Memory B cell (primary cell): ENCODE measurements at regions not wholly inside any gene's neighbourhood (a gene's known extent, or its start where the extent isn't known, plus 50 kb on each side); places are given as distances from the start of the nearest gene placed in this dataset.

ENCODE experiments used
- ATAC-seq: fragments of 150-1000 bp; cut with Tn5 transposase; 2 replicates; pipeline ENCODE4 v1.10.0; 2021; ENCODE audit warnings: low read depth, mild to moderate bottlenecking, moderate library complexity
- DNase-seq, 2 donors: peaks; one replicate each; pipeline ENCODE4 v3.0.0; 2022; ENCODE audit warnings: low spot score in 2 of 2
- H3K27ac Mint-ChIP-seq: one replicate; pipeline ENCODE4 v1.8.0; 2022; ENCODE audit warnings: mild to moderate bottlenecking, moderate library complexity, mixed read lengths
- H3K27me3 Mint-ChIP-seq: one replicate; pipeline ENCODE4 v1.8.0; 2022; ENCODE audit warnings: mixed read lengths
- H3K36me3 Mint-ChIP-seq: one replicate; pipeline ENCODE4 v1.8.0; 2022; ENCODE audit warnings: mild to moderate bottlenecking, mixed read lengths
- H3K4me1 Mint-ChIP-seq: one replicate; pipeline ENCODE4 v1.8.0; 2022; ENCODE audit warnings: mixed read lengths
- H3K4me3 Mint-ChIP-seq: one replicate; pipeline ENCODE4 v1.8.0; 2022; ENCODE audit warnings: mild to moderate bottlenecking, moderate library complexity, mixed read lengths
- H3K9me3 Mint-ChIP-seq: one replicate; pipeline ENCODE4 v1.8.0; 2022; ENCODE audit warnings: mixed read lengths

DNA sequence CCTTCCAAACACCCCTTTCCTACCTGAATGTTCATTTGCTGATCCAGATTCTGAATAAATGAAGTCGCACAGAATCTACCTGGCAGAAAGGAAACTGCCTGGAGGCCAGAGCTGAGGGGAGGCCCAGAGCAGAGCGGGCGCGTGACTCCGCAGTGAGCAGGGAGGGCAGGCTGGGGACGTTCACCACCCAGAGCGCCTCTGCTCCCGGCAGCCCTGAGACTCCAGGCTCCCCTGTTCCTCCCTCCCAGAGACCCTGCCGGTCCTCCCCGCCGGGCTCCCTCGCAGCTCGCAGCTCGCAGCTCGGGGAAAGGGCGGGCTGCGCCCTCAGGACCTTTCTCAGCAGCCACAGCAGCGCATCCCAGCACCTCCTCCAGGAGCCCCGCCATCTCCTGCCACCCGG lies 176.7 kb upstream of the ZNF32 start:
- no peak for DNase-seq
- no peak for ATAC-seq
- H3K4me3 Mint-ChIP-seq, result no peak overlapping the region
- peaks cover 2% of the 10 kb centered on the region for H3K9me3 Mint-ChIP-seq
- H3K4me1 Mint-ChIP-seq, result no peaks in the 10 kb centered on the region
- H3K36me3 Mint-ChIP-seq, result no peaks in the 10 kb centered on the region
- no peak overlapping the region for H3K27ac Mint-ChIP-seq
- peaks cover 6% of the 10 kb centered on the region for H3K27me3 Mint-ChIP-seq

DNA sequence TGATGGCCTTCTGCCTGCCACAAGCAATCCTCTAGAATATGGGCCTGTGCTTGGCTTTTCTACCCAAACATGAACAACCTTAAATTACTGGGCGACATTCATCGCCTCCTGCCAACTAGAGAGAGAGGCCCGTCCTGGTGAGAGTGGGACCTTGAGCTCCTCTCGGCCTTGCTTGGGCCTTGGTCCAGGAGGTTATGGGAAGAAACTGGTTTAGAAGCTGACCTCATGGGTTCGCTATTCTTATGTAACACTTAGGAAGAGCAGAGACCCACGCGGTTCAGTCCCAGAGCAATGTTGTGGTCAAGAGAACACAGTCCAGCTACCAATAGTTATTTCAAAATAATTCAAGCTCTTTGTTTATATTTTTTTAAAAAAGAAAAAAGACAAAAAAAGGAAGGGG lies 176.3 kb upstream of the ZNF32 start:
- peaks cover 2% of the 10 kb centered on the region for H3K9me3 Mint-ChIP-seq
- no peaks in the 10 kb centered on the region for H3K4me1 Mint-ChIP-seq
- H3K4me3 Mint-ChIP-seq, result no peak overlapping the region
- H3K36me3 Mint-ChIP-seq, result no peaks in the 10 kb centered on the region
- ATAC-seq (no peak), DNase-seq (no peak)
- peaks cover 6% of the 10 kb centered on the region for H3K27me3 Mint-ChIP-seq
- H3K27ac Mint-ChIP-seq, result no peak overlapping the region

DNA sequence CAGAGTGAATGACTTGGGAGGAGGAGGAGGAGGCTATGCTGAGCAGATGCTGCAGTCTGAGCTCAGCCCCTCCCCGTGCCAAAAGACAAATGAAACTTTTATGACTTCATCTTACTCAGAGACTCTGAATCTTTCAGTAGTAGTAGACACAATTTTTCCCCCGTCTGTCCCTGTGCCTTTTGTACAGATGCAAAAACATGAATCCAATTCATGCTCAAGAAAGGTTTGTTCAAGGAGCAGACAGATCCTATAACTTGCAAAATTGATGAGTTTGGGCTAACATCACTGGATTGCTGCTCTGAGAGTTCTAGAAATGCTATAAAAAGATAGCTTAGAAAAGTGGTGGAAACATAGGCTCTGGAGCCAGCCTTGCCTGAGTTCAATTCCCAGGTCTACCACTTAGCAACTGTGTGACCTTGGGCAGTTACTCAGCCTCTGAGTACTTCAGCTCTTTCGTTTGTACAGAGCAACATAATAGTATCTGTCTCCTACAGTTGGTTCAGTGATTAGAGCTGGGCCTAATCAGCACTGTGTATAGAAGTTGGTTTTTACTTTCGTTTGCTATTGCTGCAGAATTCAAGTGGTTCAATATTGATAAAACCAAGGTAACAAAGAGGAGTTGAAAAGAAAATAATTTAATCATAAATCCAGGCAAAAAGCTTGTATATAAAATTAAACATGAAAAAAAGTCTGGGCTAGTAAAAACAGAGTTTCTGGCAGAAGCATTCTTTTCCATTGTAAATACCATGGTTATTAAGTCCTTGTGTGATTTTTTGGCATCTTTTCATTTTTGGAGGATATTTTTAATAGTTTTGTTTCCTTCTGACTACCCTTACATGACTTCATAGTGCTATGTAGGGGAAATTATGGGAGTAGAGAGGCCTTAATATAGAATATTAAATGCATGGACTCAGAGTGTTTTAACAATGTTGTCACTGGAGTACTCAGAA lies 174.2 kb upstream of the ZNF32 start:
- H3K4me1 Mint-ChIP-seq, result no peaks in the 10 kb centered on the region
- H3K27ac Mint-ChIP-seq, result no peak overlapping the region
- ATAC-seq (no peak), DNase-seq (no peak)
- H3K36me3 Mint-ChIP-seq, result no peaks in the 10 kb centered on the region
- H3K9me3 Mint-ChIP-seq, result peaks cover 2% of the 10 kb centered on the region
- H3K27me3 Mint-ChIP-seq, result peaks cover 6% of the 10 kb centered on the region
- H3K4me3 Mint-ChIP-seq, result no peak overlapping the region

DNA sequence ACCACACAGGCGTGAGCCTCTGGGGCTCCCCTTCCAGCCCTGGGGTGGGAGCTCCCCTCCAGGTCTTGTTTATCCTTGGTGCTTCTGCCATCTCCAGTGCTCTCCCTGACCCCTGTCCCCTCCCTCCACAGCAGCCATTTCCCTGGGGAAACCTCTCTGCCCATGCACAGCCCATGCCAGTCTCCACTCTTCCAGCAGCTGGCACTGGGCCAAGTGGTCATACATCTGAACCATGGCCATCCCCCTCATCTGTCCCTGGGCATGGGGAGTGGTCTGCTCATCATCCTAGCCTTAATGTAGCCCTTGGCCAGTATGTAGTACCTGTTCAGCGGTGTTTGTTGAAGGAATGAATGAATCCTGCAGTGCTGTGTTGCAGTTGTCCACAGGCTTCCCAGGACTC lies 172.4 kb upstream of the ZNF32 start:
- no peak overlapping the region for H3K4me3 Mint-ChIP-seq
- H3K27ac Mint-ChIP-seq, result no peak overlapping the region
- H3K9me3 Mint-ChIP-seq, result no peaks in the 10 kb centered on the region
- DNase-seq, result no peak
- peaks cover 4% of the 10 kb centered on the region for H3K27me3 Mint-ChIP-seq
- H3K4me1 Mint-ChIP-seq, result peaks cover 6% of the 10 kb centered on the region
- no peak for ATAC-seq
- H3K36me3 Mint-ChIP-seq, result no peaks in the 10 kb centered on the region

DNA sequence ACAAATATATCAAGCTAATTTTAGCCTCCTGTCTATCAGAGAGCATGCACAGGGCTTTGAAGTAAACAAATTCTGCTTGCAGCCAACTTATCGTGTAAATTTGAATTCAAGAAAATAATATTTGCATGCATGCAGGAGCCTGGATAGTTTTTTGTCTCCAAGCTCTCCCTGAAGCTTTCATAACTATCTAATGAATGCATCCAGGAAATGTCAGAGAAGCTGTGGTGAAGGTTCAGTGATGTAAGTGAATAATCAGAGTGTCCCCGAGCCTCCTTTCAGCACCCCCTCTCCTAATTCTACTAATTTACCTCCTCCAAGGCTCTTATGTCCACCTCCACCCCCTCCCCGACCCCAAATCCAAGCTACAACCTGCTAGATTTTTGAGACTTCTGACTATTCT lies 172.0 kb upstream of the ZNF32 start:
- DNase-seq (no peak), ATAC-seq (no peak)
- no peak overlapping the region for H3K27ac Mint-ChIP-seq
- peaks cover 4% of the 10 kb centered on the region for H3K27me3 Mint-ChIP-seq
- H3K36me3 Mint-ChIP-seq, result no peaks in the 10 kb centered on the region
- H3K4me1 Mint-ChIP-seq, result peaks cover 10% of the 10 kb centered on the region
- no peaks in the 10 kb centered on the region for H3K9me3 Mint-ChIP-seq
- H3K4me3 Mint-ChIP-seq, result no peak overlapping the region

DNA sequence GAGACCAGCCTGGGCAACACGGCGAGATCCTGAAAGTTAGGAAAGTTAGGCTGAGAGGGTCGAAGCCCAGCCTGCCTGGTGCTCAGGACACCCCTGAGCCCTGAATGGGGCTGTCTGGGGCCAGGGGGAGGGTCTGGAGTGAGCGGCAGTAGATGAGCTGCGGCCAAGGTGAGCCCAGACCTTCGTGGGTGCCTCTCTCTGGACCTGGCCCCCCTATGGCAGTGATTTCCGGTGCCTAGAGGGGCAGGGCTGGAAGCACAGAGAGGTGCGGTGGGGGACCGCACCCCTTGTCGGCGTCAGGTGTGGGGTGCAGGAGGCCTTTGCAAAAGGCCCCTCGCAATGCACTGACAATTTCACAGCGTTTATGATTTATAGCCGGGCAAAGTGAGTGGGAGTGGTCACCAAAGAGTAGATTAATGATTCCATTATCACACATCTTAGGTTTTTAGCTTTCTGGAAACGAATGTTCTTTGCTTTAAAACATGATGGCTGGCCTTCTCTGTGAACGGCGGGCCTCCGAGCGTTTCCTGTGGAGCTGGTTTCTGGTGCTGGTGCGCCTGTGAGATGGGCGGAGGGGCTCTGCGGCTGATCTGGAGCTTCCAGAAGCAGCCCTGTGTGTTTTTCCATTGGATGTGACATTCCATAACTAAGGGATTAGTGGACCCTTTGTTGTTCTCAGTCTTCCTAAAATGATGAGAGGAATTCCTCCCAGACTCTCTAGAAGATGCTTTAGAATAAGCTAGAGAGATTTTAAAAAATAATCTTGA lies 171.0 kb upstream of the ZNF32 start:
- H3K4me3 Mint-ChIP-seq, result no peak overlapping the region
- H3K4me1 Mint-ChIP-seq, result peaks cover 11% of the 10 kb centered on the region
- H3K27me3 Mint-ChIP-seq, result peaks cover 4% of the 10 kb centered on the region
- no peaks in the 10 kb centered on the region for H3K9me3 Mint-ChIP-seq
- ATAC-seq, result no peak
- no peak overlapping the region for H3K27ac Mint-ChIP-seq
- no peak for DNase-seq
- H3K36me3 Mint-ChIP-seq, result no peaks in the 10 kb centered on the region

DNA sequence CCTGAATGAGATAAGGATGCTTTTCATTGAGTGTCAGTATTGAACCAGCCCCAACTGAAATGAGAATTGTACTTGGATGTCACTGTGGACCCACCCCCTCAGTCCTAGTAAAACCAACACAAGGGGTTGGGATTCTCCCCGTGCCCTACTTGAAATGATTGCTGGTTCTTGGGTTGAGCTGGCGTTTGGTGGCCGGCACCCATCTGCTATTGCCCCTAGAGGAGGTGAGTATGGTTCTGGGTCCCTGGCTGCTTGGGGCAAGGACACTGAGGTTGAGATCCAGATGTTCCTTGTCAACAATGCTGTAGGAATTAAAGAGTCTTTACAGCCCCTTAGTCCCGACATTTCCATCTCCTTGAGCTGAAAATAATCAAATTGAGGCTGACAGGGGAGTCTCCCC lies 170.0 kb upstream of the ZNF32 start:
- Mint-ChIP-seq H3K4me3 (no peak overlapping the region), H3K4me1 (peaks cover 11% of the 10 kb centered on the region), H3K27ac (no peak overlapping the region), H3K36me3 (no peaks in the 10 kb centered on the region), H3K27me3 (peaks cover 4% of the 10 kb centered on the region), H3K9me3 (no peaks in the 10 kb centered on the region)
- DNase-seq, result no peak
- no peak for ATAC-seq

DNA sequence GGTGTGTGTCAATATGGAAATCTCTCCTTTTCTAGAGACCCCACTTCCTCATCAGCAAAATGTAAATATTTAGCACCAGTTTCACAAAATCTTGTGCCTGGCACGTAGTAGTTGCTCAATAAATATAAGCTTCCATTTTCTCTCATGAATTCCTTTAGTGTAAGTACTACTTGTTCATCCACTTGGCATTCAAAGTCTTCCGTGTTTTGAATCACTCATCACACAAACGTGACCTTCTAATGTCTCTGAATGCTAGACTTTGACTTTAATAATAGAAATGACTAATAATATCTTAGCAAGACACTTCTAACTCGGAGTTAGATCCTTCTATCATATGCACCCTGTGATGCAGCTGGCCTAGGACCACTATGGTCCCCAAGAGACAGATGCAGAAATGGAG lies 168.7 kb upstream of the ZNF32 start:
- Mint-ChIP-seq H3K27ac (no peak overlapping the region), H3K4me1 (peaks cover 11% of the 10 kb centered on the region), H3K27me3 (peaks cover 4% of the 10 kb centered on the region), H3K4me3 (no peak overlapping the region), H3K36me3 (no peaks in the 10 kb centered on the region), H3K9me3 (no peaks in the 10 kb centered on the region)
- ATAC-seq (no peak), DNase-seq (no peak)

DNA sequence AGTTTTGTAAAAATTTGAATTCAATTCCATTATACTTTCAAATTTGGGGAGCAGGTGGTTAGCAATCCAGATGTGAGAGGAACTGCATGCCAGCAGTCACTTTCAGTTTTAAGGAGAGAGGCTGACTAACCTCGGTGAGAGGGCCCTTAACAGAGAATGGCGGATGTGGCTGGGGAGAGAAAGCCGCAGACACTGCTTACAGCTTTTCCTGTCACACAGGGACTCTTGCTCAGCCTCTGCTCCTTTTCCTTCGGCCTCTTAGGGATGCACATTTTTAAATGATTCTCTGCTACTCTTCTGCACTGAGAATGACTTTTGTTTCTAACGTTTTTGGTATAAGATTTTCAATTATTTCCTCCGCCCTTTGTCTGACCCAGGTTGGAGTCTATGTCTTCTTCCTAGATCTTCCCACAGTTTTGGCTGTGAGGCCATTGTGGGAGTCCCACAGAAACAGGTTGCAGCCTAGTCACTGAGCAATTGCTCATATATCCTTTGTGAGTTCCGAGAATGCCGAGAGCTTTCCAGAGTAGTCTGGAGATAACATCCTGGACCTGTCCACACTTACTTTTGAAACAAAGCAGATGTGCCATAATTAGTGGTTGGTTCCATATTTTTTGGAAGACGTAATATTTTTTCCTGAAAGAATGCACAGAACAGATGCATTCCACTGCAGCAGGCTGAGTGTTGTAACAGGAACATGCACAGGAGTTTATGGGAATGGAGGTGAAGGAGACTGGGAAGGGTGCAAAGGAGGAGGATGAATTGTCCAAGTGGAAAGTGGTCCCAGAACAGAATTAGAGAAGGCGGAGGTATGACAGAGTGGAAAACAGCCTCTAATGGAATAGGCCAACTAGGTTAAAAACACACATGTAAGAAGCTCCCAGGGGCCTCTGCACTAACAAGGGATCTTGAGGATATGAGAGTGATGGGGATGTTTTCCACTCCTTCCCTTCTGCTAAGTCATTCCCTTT lies 168.0 kb upstream of the ZNF32 start:
- Mint-ChIP-seq H3K9me3 (no peaks in the 10 kb centered on the region), H3K27ac (no peak overlapping the region), H3K4me3 (no peak overlapping the region), H3K36me3 (no peaks in the 10 kb centered on the region), H3K27me3 (peaks cover 4% of the 10 kb centered on the region), H3K4me1 (peaks cover 11% of the 10 kb centered on the region)
- DNase-seq (no peak), ATAC-seq (no peak)

DNA sequence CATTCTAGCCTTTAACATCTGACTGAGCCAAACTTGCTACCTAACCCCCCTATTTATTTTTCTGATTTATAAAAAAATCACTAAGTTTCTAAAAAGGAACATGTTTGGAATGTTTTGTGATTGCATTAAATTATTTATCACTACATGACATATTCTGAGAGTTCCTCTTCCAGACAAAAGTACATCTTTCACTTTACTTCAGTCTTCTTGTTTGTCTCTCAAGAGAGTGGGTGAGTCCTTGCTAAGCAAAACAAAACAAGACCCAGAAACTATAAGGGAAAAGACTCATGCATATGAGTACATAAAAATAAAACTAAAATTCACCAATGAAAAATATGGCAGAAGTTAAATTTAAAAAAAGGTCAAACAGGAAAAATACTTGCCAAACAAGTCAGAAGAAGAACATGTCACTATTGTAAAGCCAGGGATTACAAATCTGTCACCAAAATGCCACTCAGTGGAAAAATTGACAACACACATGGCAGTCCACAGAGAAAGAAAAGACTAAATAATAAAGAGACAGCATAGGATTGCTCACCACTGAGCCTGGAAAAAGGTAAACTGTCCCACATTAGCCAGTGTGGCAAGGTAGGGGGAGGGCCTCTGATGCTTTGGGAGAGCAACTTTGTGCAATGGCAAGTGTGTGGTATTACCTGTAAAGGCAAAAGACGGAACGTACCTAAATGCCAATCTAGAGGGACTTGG lies 166.7 kb upstream of the ZNF32 start:
- Mint-ChIP-seq H3K4me3 (no peak overlapping the region), H3K36me3 (no peaks in the 10 kb centered on the region), H3K4me1 (peaks cover 11% of the 10 kb centered on the region), H3K27ac (no peak overlapping the region), H3K27me3 (no peaks in the 10 kb centered on the region), H3K9me3 (no peaks in the 10 kb centered on the region)
- ATAC-seq, result no peak
- no peak for DNase-seq

DNA sequence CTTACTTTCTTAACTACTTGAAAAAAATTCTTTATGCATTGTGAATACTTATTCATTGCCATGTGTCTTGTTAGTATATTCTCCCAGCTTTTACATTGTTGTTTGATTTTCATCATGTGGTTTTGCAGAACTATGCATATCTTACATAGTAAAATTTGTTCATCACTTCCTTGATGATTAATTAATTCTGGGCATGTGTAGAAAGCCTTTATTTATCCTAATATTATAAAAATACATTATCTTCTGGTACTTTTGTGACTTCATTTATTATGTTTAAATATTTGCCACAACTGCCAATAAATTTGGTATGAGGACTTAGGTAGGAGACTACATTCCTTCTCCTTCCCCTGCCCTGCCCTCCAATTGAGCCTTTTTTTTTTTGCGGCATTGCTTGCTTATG lies 166.0 kb upstream of the ZNF32 start:
- ATAC-seq (no peak), DNase-seq (no peak)
- Mint-ChIP-seq H3K4me1 (peaks cover 11% of the 10 kb centered on the region), H3K4me3 (no peak overlapping the region), H3K36me3 (no peaks in the 10 kb centered on the region), H3K27ac (no peak overlapping the region), H3K27me3 (no peaks in the 10 kb centered on the region), H3K9me3 (no peaks in the 10 kb centered on the region)

DNA sequence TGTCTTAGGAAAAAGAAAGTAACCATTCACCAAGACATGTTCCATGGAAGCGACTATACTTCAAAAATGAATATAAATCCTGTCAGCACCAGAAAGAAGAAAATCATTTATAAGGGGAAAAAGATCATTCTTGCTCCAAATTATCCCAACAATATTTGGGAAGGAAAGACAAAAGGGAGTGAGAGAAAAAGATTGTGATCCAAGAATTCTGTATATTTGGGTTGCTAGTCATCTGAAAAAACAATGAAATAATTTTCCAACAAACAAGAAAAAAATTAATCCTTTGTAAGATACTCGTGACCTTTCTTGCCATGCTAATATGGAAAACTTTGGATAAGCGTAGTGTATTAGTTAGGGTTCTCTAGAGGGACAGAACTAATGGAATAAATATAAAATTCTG lies 163.2 kb upstream of the ZNF32 start:
- ATAC-seq (no peak), DNase-seq (no peak)
- peaks cover 10% of the 10 kb centered on the region for H3K4me1 Mint-ChIP-seq
- no peaks in the 10 kb centered on the region for H3K9me3 Mint-ChIP-seq
- no peak overlapping the region for H3K4me3 Mint-ChIP-seq
- H3K27ac Mint-ChIP-seq, result no peak overlapping the region
- H3K27me3 Mint-ChIP-seq, result no peaks in the 10 kb centered on the region
- H3K36me3 Mint-ChIP-seq, result no peaks in the 10 kb centered on the region

DNA sequence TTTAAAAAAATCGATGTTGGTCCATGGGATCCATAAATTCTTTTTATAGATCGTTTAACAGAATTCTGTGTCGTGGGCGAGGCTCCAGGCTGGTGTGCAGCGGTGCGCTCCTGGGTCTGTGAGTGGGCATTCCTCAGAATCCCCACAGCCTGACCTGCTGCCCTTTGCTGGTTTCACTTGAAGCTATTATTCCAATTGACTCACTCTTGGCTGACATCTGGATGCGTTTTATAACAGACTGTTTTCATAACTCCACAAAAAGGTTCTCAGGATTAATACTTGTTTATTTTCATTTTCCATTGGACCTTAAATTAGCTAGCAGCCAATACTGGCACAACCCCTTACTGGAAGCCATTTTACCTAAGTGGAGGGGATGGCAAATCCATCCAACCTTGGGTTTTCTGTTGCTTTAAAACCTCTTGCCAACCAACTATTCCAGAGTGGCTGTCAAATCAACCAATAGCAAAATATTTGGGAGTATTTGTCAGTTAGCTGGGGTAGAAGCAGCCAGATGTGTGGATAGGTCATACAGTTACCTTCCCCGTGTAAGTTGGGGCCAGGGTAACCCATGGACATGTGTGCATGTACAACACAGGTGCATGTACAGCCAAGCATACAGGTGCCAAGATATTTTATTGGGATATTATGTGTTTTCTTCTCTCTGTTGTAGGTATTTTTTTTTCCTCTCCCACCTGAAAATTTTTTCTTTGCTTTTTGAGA lies 160.7 kb upstream of the ZNF32 start:
- no peaks in the 10 kb centered on the region for H3K9me3 Mint-ChIP-seq
- ATAC-seq (no peak), DNase-seq (no peak)
- no peak overlapping the region for H3K27ac Mint-ChIP-seq
- no peak overlapping the region for H3K4me3 Mint-ChIP-seq
- peaks cover 3% of the 10 kb centered on the region for H3K27me3 Mint-ChIP-seq
- H3K36me3 Mint-ChIP-seq, result no peaks in the 10 kb centered on the region
- no peaks in the 10 kb centered on the region for H3K4me1 Mint-ChIP-seq
